WTC11 (cell line): ENCODE measurements at regions not wholly inside any gene's neighbourhood (a gene's known extent, or its start where the extent isn't known, plus 50 kb on each side); places are given as distances from the start of the nearest gene placed in this dataset.

ENCODE experiments used
- ATAC-seq: fragments of 200-7000 bp; cut with Tn5 transposase; 2 replicates; pipeline ENCODE4 v1.10.0; 2021; ENCODE audit warnings: mild to moderate bottlenecking, moderate library complexity
- CTCF ChIA-PET: fragments of 300-600 bp; sonication (Branson Sonifier 250); formaldehyde crosslinking; loops from one replicate; lab custom pipeline; 2021; ENCODE audit warnings: antibody characterized with exemption; lab: Charles Lee
- POLR2A ChIA-PET: fragments of 350-600 bp; sonication (Branson Sonifier 250); formaldehyde crosslinking; loops from one replicate; lab custom pipeline; 2021; ENCODE audit warnings: antibody characterized with exemption; lab: Charles Lee
- DNase-seq: peaks from one replicate; pipeline ENCODE4 v3.0.0; 2021; ENCODE audit warnings: low spot score
- H3K27ac Mint-ChIP-seq: 2 replicates; pipeline ENCODE4 v1.8.0; 2021; ENCODE audit warnings: mixed read lengths
- H3K27me3 Mint-ChIP-seq: 2 replicates; pipeline ENCODE4 v1.8.0; 2021; ENCODE audit warnings: low read depth, mild to moderate bottlenecking, moderate library complexity, mixed read lengths
- H3K36me3 Mint-ChIP-seq: 2 replicates; pipeline ENCODE4 v1.8.0; 2021; ENCODE audit warnings: mixed read lengths
- H3K4me1 Mint-ChIP-seq: 2 replicates; pipeline ENCODE4 v1.8.0; 2022; ENCODE audit warnings: mixed read lengths
- H3K4me3 Mint-ChIP-seq: 2 replicates; pipeline ENCODE4 v1.8.0; 2021; ENCODE audit warnings: mild to moderate bottlenecking, moderate library complexity, mixed read lengths
- H3K9me3 Mint-ChIP-seq: 2 replicates; pipeline ENCODE4 v1.8.0; 2021; ENCODE audit warnings: mixed read lengths
- ATF3 ChIP-seq: sonication (generic); formaldehyde crosslinking; conservative IDR thresholded peaks from 2 replicates; pipeline ENCODE4 v1.8.1; 2022; ENCODE audit warnings: mild to moderate bottlenecking, missing genetic modification reagents
- CTCF ChIP-seq: fragments of 200-600 bp; IDR thresholded peaks from 2 replicates; pipeline ENCODE4 v1.8.0; 2022; ENCODE audit warnings: antibody characterized with exemption
- E2F1 ChIP-seq: sonication (generic); formaldehyde crosslinking; IDR thresholded peaks from 2 replicates; pipeline ENCODE4 v1.8.0; 2022; ENCODE audit warnings: mild to moderate bottlenecking, missing genetic modification reagents
- E2F5 ChIP-seq: sonication (generic); formaldehyde crosslinking; IDR thresholded peaks from 2 replicates; pipeline ENCODE4 v1.8.1; 2022; ENCODE audit warnings: mild to moderate bottlenecking, moderate library complexity, missing genetic modification reagents
- ELF4 ChIP-seq: sonication (generic); formaldehyde crosslinking; IDR thresholded peaks from 2 replicates; pipeline ENCODE4 v1.8.1; 2022; ENCODE audit warnings: low read depth, mild to moderate bottlenecking, moderate library complexity, missing genetic modification reagents
- ESRRA ChIP-seq: sonication (generic); formaldehyde crosslinking; IDR thresholded peaks from 2 replicates; pipeline ENCODE4 v1.8.1; 2022; ENCODE audit warnings: mild to moderate bottlenecking, missing genetic modification reagents, borderline replicate concordance
- ETV6 ChIP-seq: sonication (generic); formaldehyde crosslinking; IDR thresholded peaks from 2 replicates; pipeline ENCODE4 v1.8.1; 2022; ENCODE audit warnings: mild to moderate bottlenecking, missing genetic modification reagents
- FOXJ3 ChIP-seq: sonication (generic); formaldehyde crosslinking; IDR thresholded peaks from 2 replicates; pipeline ENCODE4 v1.9.0; 2021; ENCODE audit warnings: missing genetic modification reagents, mild to moderate bottlenecking, borderline replicate concordance
- FOXK1 ChIP-seq: sonication (generic); formaldehyde crosslinking; IDR thresholded peaks from 2 replicates; pipeline ENCODE4 v1.8.0; 2022; ENCODE audit warnings: mild to moderate bottlenecking, moderate library complexity, missing genetic modification reagents
- GABPB1 ChIP-seq: sonication (generic); formaldehyde crosslinking; IDR thresholded peaks from 2 replicates; pipeline ENCODE4 v1.8.1; 2023; ENCODE audit warnings: mild to moderate bottlenecking, missing genetic modification reagents
- MYBL2 ChIP-seq: sonication (generic); formaldehyde crosslinking; IDR thresholded peaks from 2 replicates; pipeline ENCODE4 v1.8.1; 2023; ENCODE audit warnings: mild to moderate bottlenecking, moderate library complexity, missing genetic modification reagents
- NR2C2 ChIP-seq: sonication (generic); formaldehyde crosslinking; IDR thresholded peaks from 2 replicates; pipeline ENCODE4 v1.8.0; 2022; ENCODE audit warnings: mild to moderate bottlenecking, missing genetic modification reagents
- PREB ChIP-seq: sonication (generic); formaldehyde crosslinking; IDR thresholded peaks from 2 replicates; pipeline ENCODE4 v1.8.1; 2022; ENCODE audit warnings: mild to moderate bottlenecking, missing genetic modification reagents, moderate library complexity, borderline replicate concordance
- PRRX2 ChIP-seq: fragments of 250-450 bp; sonication (Bioruptor Pico); IDR thresholded peaks from 2 replicates; pipeline ENCODE4 v1.8.0; 2021; ENCODE audit warnings: mild to moderate bottlenecking
- RELA ChIP-seq: sonication (generic); formaldehyde crosslinking; IDR thresholded peaks from 2 replicates; pipeline ENCODE4 v1.8.1; 2022; ENCODE audit warnings: missing genetic modification reagents, mild to moderate bottlenecking, borderline replicate concordance
- STAT6 ChIP-seq: sonication (generic); formaldehyde crosslinking; conservative IDR thresholded peaks from 2 replicates; pipeline ENCODE4 v1.8.1; 2023; ENCODE audit warnings: mild to moderate bottlenecking, low read depth, missing genetic modification reagents, moderate library complexity
- TCF7 ChIP-seq: sonication (generic); formaldehyde crosslinking; IDR thresholded peaks from 2 replicates; pipeline ENCODE4 v1.8.0; 2022; ENCODE audit warnings: mild to moderate bottlenecking, low read depth, missing genetic modification reagents, moderate library complexity
- TEAD1 ChIP-seq: sonication (generic); formaldehyde crosslinking; IDR thresholded peaks from 2 replicates; pipeline ENCODE4 v1.8.0; 2022; ENCODE audit warnings: mild to moderate bottlenecking, missing genetic modification reagents
- USF2 ChIP-seq: sonication (generic); formaldehyde crosslinking; IDR thresholded peaks from 2 replicates; pipeline ENCODE4 v1.8.1; 2023; ENCODE audit warnings: mild to moderate bottlenecking, missing genetic modification reagents, moderate library complexity
- ZMAT4 ChIP-seq: fragments of 250-450 bp; sonication (Bioruptor Pico); IDR thresholded peaks from 2 replicates; pipeline ENCODE4 v1.9.0; 2021; ENCODE audit warnings: mild to moderate bottlenecking
- ZNF219 ChIP-seq: sonication (generic); formaldehyde crosslinking; IDR thresholded peaks from 2 replicates; pipeline ENCODE4 v1.8.0; 2023; ENCODE audit warnings: missing genetic modification reagents, mild to moderate bottlenecking, borderline replicate concordance
- ZNF317 ChIP-seq: sonication (generic); formaldehyde crosslinking; IDR thresholded peaks from 2 replicates; pipeline ENCODE4 v1.8.1; 2023; ENCODE audit warnings: low read depth, mild to moderate bottlenecking, moderate library complexity, missing genetic modification reagents, borderline replicate concordance
- TF ChIP-seq, protein P1 (sequence below): sonication (generic); formaldehyde crosslinking; IDR thresholded peaks from 2 replicates; pipeline ENCODE4 v1.8.0; 2023; ENCODE audit warnings: missing genetic modification reagents

DNA sequence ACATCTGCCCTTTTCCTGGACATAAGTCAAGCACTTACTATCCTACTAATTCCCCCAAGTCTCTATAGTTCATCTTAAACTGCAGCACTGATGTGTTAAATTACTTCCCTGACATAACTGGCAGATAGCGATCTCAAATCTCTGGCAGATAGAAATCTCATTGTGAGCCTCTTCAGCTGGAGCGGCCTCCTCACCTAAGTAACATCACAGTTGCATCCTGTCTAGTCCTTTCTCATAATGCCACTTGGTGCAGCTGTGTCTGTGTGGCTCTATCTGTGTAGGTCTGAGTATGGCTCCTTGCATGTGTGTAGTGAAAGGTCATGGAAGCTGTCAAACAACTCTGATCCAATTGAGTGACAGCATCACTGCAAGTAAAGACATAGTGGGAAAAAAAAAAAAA, 53.6 kb upstream of the FST start (continued):
- no peak for TF ChIP-seq ESRRA (CRISPR knock-in tag)
- TF ChIP-seq TEAD1 (CRISPR knock-in tag), result no peak
- TF ChIP-seq NR2C2, result no peak
- TF ChIP-seq, protein P1, sequence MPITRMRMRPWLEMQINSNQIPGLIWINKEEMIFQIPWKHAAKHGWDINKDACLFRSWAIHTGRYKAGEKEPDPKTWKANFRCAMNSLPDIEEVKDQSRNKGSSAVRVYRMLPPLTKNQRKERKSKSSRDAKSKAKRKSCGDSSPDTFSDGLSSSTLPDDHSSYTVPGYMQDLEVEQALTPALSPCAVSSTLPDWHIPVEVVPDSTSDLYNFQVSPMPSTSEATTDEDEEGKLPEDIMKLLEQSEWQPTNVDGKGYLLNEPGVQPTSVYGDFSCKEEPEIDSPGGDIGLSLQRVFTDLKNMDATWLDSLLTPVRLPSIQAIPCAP (CRISPR knock-in tag), result no peak
- TF ChIP-seq MYBL2 (CRISPR knock-in tag), result no peak
- TF ChIP-seq ZMAT4 (CRISPR knock-in tag), result no peak
- TF ChIP-seq PREB, result no peak
- TF ChIP-seq ZNF219 (CRISPR knock-in tag), result no peak
- no peak for TF ChIP-seq E2F5 (CRISPR knock-in tag)
- TF ChIP-seq FOXJ3 (CRISPR knock-in tag), result no peak

DNA sequence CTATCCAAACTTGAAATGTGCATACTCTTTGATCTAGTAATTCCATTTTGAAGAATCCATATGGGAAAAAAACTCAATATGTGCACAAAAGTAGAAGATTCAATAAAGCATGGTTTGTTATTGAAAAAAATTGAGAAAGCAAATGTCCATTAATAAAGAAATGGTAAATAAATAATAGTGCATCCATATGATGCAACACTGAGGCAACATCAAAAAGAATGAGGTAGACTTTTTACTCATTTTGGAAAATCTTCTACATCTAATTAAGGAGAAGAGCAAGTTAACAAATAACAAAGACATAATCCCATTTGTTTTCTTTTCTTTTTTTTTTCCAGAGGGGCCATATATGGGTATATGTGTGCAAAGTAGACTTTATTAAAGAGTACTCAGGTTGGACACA, 52.5 kb upstream of the FST start:
- no peak for DNase-seq
- Mint-ChIP-seq H3K27me3 (no peaks in the 10 kb centered on the region; the same call in 1 of the 2 replicates), H3K4me3 (no peak overlapping the region), H3K36me3 (no peaks in the 10 kb centered on the region), H3K4me1 (peaks cover 27% of the 10 kb centered on the region), H3K9me3 (no peaks in the 10 kb centered on the region), H3K27ac (no peak overlapping the region)
- CTCF ChIA-PET, result interaction anchor here (0.9 kb wide), 1 partner anchor 634 kb away, joined by 3 read pairs; no protein-coding TSS in a partner anchor
- no peak for ATAC-seq
- POLR2A ChIA-PET, result no interaction called here
- TF ChIP-seq USF2 (no peak), ELF4 (no peak), TCF7 (CRISPR knock-in tag) (no peak), ZNF317 (CRISPR knock-in tag) (no peak), CTCF (no peak), ETV6 (no peak), E2F1 (CRISPR knock-in tag) (no peak), STAT6 (no peak), TEAD1 (CRISPR knock-in tag) (no peak), GABPB1 (CRISPR knock-in tag) (no peak), FOXK1 (CRISPR knock-in tag) (no peak), ATF3 (CRISPR knock-in tag) (no peak), RELA (CRISPR knock-in tag) (no peak), PRRX2 (no peak)
